Upper lobe of left lung (tissue), 6 donors: ENCODE measurements at regions not wholly inside any gene's neighbourhood (a gene's known extent, or its start where the extent isn't known, plus 50 kb on each side); places are given as distances from the start of the nearest gene placed in this dataset.

Experiments used
- ATAC-seq, 2 donors: fragments of 200-7000 bp; cut with Tn5 transposase; one replicate each; pipeline ENCODE4 v1.9.1; 2022; ENCODE audit warnings: mild to moderate bottlenecking in 2 of 2, moderate library complexity in 2 of 2; ENCODE audit not compliant: low FRiP score in 2 of 2
- DNase-seq, 2 donors: peaks; one replicate each; pipeline ENCODE4 v3.0.0-alpha.2; 2019 to 2020
- H3K27ac ChIP-seq, 4 donors: fragments of 200-600 bp; sonication (generic); one replicate each; pipeline ENCODE4 v1.5.1; 2016 to 2019
- H3K27me3 ChIP-seq, 4 donors: fragments of 200-600 bp; sonication (generic); one replicate each; pipeline ENCODE4 v1.5.1; 2017 to 2019
- H3K36me3 ChIP-seq, 4 donors: fragments of 200-600 bp; sonication (generic); one replicate each; pipeline ENCODE4 v1.5.1; 2016 to 2019
- H3K4me1 ChIP-seq, 4 donors: fragments of 200-600 bp; sonication (generic); one replicate each; pipeline ENCODE4 v1.5.1; 2018 to 2019
- H3K4me3 ChIP-seq, 4 donors: fragments of 200-600 bp; sonication (generic); one replicate each; pipeline ENCODE4 v1.5.1; 2017 to 2019; ENCODE audit warnings: mild to moderate bottlenecking in 2 of 4, moderate library complexity in 1 of 4
- H3K9me3 ChIP-seq, 4 donors: fragments of 200-600 bp; sonication (generic); one replicate each; pipeline ENCODE4 v1.5.1; 2018 to 2019
- EP300 ChIP-seq, 4 donors: sonication (generic); formaldehyde crosslinking; IDR thresholded peaks; one replicate each; pipeline ENCODE4 v1.5.1; 2017; ENCODE audit warnings: antibody characterized with exemption in 4 of 4, control low read depth in 2 of 4
- POLR2A ChIP-seq, 4 donors: fragments of 450-650 bp; IDR thresholded peaks; one replicate each; pipeline ENCODE4 v1.5.1; 2016 to 2017; ENCODE audit warnings: antibody characterized with exemption in 4 of 4, mild to moderate bottlenecking in 2 of 4
- POLR2AphosphoS5 ChIP-seq, 2 donors: sonication (generic); formaldehyde crosslinking; IDR thresholded peaks; one replicate each; pipeline ENCODE4 v1.5.1; 2017; ENCODE audit warnings: antibody characterized with exemption in 2 of 2
- WGBS, 2 donors: methylation state at CpG; one replicate each; pipeline ENCODE4 v1.1.5; 2017 to 2018; 5-methylcytosine and 5-hydroxymethylcytosine counted together
- TF ChIP-seq, protein P1 (sequence below), 6 experiments: fragments of 450-650 bp in 4 of 6; fragments of 200-600 bp in 2 of 6; sonication (generic) in 2 of 6; IDR thresholded peaks; one replicate each; pipeline ENCODE4 v1.5.1; 2016 to 2019; ENCODE audit warnings: antibody characterized with exemption in 6 of 6
- donor health status: DM: no; HTN: no; CAD: no; lungs with moderate emphysema.
- donor health status: DM: no; HTN: yes; CAD: no; lungs with severe emphysema.

- WGBS, 2 donors = 72 to 83% methylated on average over 1 of the region's 1 CpG
- Histone ChIP-seq H3K36me3 (no peaks in the 10 kb centered on the region), H3K9me3 (no peaks in the 10 kb centered on the region), H3K4me1 (peaks cover 0 to 4% (median 0%) of the 10 kb centered on the region in 4 donors), H3K27ac (no peak overlapping the region), H3K4me3 (no peak overlapping the region), H3K27me3 (no peaks in the 10 kb centered on the region)
- ATAC-seq (no peak), DNase-seq (no peak)
- TF ChIP-seq EP300 (IDR thresholded peaks at IDR 0.05) (no peak), POLR2A (IDR thresholded peaks at IDR 0.05) (no peak), POLR2AphosphoS5 (IDR thresholded peaks at IDR 0.05) (no peak)
- TF ChIP-seq, protein P1, sequence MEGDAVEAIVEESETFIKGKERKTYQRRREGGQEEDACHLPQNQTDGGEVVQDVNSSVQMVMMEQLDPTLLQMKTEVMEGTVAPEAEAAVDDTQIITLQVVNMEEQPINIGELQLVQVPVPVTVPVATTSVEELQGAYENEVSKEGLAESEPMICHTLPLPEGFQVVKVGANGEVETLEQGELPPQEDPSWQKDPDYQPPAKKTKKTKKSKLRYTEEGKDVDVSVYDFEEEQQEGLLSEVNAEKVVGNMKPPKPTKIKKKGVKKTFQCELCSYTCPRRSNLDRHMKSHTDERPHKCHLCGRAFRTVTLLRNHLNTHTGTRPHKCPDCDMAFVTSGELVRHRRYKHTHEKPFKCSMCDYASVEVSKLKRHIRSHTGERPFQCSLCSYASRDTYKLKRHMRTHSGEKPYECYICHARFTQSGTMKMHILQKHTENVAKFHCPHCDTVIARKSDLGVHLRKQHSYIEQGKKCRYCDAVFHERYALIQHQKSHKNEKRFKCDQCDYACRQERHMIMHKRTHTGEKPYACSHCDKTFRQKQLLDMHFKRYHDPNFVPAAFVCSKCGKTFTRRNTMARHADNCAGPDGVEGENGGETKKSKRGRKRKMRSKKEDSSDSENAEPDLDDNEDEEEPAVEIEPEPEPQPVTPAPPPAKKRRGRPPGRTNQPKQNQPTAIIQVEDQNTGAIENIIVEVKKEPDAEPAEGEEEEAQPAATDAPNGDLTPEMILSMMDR (IDR thresholded peaks at IDR 0.05) = no peak
These were observed 279.8 kb downstream of the C1D start for GRCh38 chr2:67783026-67783425.

DNA sequence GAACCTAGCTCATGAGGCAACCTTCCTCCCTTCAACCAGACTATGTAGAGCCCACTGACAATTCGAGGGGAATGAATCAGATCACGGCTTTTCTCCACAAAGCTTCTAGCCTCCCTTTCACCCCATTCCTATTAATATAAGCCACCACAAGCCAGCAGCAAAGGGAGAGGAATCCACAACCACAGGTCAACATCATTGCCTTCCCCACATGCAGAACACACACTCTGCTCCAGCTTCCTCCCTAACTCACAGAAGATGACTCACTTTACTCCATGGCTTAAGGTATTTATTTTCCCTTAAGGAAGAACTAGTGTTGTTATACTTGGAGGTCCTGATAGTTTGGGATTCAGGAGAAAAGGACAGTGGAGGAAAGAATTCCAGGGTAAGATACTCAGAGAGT is 272.2 kb downstream of the C1D start:
- no peak for DNase-seq
- Histone ChIP-seq H3K4me1 (no peaks in the 10 kb centered on the region), H3K27ac (no peak overlapping the region), H3K4me3 (no peak overlapping the region), H3K9me3 (no peaks in the 10 kb centered on the region), H3K27me3 (no peaks in the 10 kb centered on the region), H3K36me3 (no peaks in the 10 kb centered on the region)
- WGBS, 2 donors = 84 to 94% methylated on average over 2 of the region's 2 CpGs
- no peak for TF ChIP-seq POLR2A (IDR thresholded peaks at IDR 0.05)
- ATAC-seq = no peak

DNA sequence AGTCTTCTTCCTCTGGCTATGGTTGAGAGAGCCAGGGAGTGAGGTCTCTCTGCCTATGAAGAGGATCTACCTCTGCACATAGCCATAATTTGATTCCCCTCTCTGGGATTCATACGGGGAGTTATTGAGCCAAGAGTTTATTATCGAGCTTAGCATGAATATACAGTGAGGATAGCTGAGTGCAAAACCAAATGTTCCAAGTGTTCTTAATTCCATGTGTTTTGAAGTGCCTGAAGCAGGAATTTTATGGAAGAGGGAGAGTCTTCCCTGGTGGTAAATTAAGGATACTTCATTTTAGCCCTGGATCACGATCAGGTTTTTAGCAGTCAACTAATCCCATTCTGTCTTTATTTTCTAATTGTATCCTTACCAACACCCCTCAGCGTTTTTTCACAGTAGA is 270.6 kb downstream of the C1D start:
- no peak for ATAC-seq
- Histone ChIP-seq H3K27ac (no peak overlapping the region), H3K27me3 (no peaks in the 10 kb centered on the region), H3K9me3 (no peaks in the 10 kb centered on the region), H3K4me1 (peaks cover 0 to 4% (median under 1%) of the 10 kb centered on the region in 4 donors), H3K36me3 (no peaks in the 10 kb centered on the region), H3K4me3 (no peak overlapping the region)
- no peak for DNase-seq
- WGBS, 2 donors = 68 to 73% methylated on average over 4 of the region's 4 CpGs
- TF ChIP-seq POLR2AphosphoS5 (IDR thresholded peaks at IDR 0.05) (no peak), POLR2A (IDR thresholded peaks at IDR 0.05) (no peak), EP300 (IDR thresholded peaks at IDR 0.05) (no peak)
- TF ChIP-seq, protein P1 (IDR thresholded peaks at IDR 0.05) = no peak

GRCh38 chr2:67792681-67793091 is 270.1 kb downstream of the C1D start:
- Histone ChIP-seq H3K9me3 (no peaks in the 10 kb centered on the region), H3K36me3 (no peaks in the 10 kb centered on the region), H3K27ac (no peak overlapping the region), H3K4me3 (no peak overlapping the region), H3K4me1 (peaks cover 0 to 8% (median 4%) of the 10 kb centered on the region in 4 donors), H3K27me3 (no peaks in the 10 kb centered on the region)
- 84 to 85% methylated on average over 8 of the region's 8 CpGs for WGBS, 2 donors
- no peak for ATAC-seq
- TF ChIP-seq, protein P1 (IDR thresholded peaks at IDR 0.05) = no peak
- TF ChIP-seq EP300 (IDR thresholded peaks at IDR 0.05) (no peak), POLR2AphosphoS5 (IDR thresholded peaks at IDR 0.05) (no peak)
- no peak for DNase-seq

DNA sequence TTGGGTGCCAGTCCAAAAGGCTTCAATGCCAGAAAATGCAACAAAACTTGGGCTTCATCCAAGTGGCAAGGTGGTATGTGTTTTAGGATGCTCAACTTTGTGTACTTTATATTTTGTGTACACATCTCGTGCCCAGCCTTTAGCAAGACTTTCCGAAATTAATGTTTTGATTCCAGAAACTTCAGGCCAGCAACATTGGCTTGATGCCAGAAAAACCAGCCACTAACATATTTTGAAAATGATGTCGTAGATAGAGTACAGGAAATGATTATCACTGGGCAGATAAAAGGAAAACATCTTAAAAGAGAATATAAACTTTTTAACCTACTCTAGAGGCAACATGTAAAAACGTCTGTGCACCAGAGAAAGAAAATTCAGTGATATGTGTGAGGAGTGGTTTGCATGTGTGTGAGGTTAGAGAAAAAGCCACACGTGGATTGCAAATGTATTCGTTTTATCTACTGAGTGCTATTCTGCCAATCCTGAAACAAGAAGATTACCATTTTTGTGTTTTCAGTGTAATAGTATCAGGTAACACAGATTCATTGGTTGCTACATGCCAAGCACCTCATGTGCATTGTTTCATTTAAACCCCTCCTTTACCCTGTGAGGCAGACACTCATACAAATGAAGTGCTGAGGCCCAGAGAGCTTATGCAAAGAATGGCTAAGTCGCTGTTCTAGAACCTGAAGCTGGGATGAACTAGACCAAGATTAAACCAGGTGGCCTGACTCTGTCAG is 264.8 kb downstream of the C1D start:
- no peaks in the 10 kb centered on the region for H3K27me3 ChIP-seq
- peak overlapping the region in 2 of 4 donors; percentile 21 to 46 for H3K27ac ChIP-seq
- WGBS, 2 donors = 27 to 43% methylated on average over 7 of the region's 7 CpGs
- no peaks in the 10 kb centered on the region for H3K9me3 ChIP-seq
- ATAC-seq = peak in 1 of 2 donors; percentile 32
- TF ChIP-seq, protein P1 (IDR thresholded peaks at IDR 0.05) = no peak
- TF ChIP-seq POLR2A (IDR thresholded peaks at IDR 0.05) (no peak), POLR2AphosphoS5 (IDR thresholded peaks at IDR 0.05) (no peak), EP300 (IDR thresholded peaks at IDR 0.05) (no peak)
- H3K4me1 ChIP-seq = peaks cover 5 to 15% (median 10%) of the 10 kb centered on the region in 4 donors
- H3K36me3 ChIP-seq = no peaks in the 10 kb centered on the region
- DNase-seq = no peak
- no peak overlapping the region for H3K4me3 ChIP-seq
